H1 (cell line): ENCODE measurements at regions not wholly inside any gene's neighbourhood (a gene's known extent, or its start where the extent isn't known, plus 50 kb on each side); places are given as distances from the start of the nearest gene placed in this dataset.

Source experiments
- CTCF ChIA-PET: fragments of 300-600 bp; sonication (Branson Sonifier 250); formaldehyde crosslinking; loops from one replicate; lab custom pipeline; 2021; ENCODE audit not compliant: partially characterized antibody; lab: Charles Lee
- POLR2A ChIA-PET: fragments of 300-600 bp; sonication (Branson Sonifier 250); formaldehyde crosslinking; loops from one replicate; lab custom pipeline; 2021; ENCODE audit warnings: inconsistent platforms; ENCODE audit not compliant: partially characterized antibody; lab: Charles Lee
- DNase-seq, 2 experiments: peaks; one replicate each; pipeline versions ENCODE4 v3.0.0 to v3.0.0-alpha.2; 2010 to 2022; ENCODE audit warnings: low spot score in 2 of 2, low read depth in 1 of 2, mixed read lengths in 1 of 2
- FAIRE-seq: peaks from 2 replicates; lab custom pipeline; 2011; peaks lifted over from hg19 to GRCh38; lab: Jason Lieb, UNC
- H2AFZ ChIP-seq: 2 replicates; pipeline ENCODE4 v1.8.1; 2012; ENCODE audit warnings: low read length, inconsistent platforms
- H2AK5ac ChIP-seq: 2 replicates; pipeline ENCODE4 v1.6.1; 2013; ENCODE audit warnings: low read depth, low read length
- H2BK120ac ChIP-seq: replicated peaks from 2 replicates; pipeline ENCODE3; 2013; ENCODE audit warnings: low read depth, low read length, inconsistent platforms
- H2BK12ac ChIP-seq: 2 replicates; pipeline ENCODE4 v1.6.1; 2013; ENCODE audit warnings: low read depth, low read length
- H2BK15ac ChIP-seq: 2 replicates; pipeline ENCODE4 v1.6.1; 2013; ENCODE audit warnings: low read length
- H2BK20ac ChIP-seq: 2 replicates; pipeline ENCODE4 v1.6.1; 2013; ENCODE audit warnings: low read length
- H2BK5ac ChIP-seq: 2 replicates; pipeline ENCODE4 v1.6.1; 2013; ENCODE audit warnings: low read depth, low read length
- H3K14ac ChIP-seq: 2 replicates; pipeline ENCODE4 v1.6.1; 2013; ENCODE audit warnings: inconsistent platforms; ENCODE audit not compliant: insufficient read length
- H3K18ac ChIP-seq: 2 replicates; pipeline ENCODE4 v1.6.1; 2013; ENCODE audit warnings: low read length; ENCODE audit errors: extremely low read depth
- H3K23ac ChIP-seq: 2 replicates; pipeline ENCODE4 v1.6.1; 2013; ENCODE audit warnings: inconsistent platforms; ENCODE audit not compliant: insufficient read length
- H3K23me2 ChIP-seq: 2 replicates; pipeline ENCODE4 v1.6.1; 2013; ENCODE audit warnings: low read depth, low read length
- H3K27ac ChIP-seq: 2 replicates; pipeline ENCODE4 v1.6.1; 2011; ENCODE audit warnings: low read depth, low read length, inconsistent platforms
- H3K27me3 ChIP-seq, 4 experiments: replicated peaks in 1 of 4; 1 replicate in 1 of 4; 2 replicates in 3 of 4; pipeline versions ENCODE4 v1.6.1 to v1.8.1; 2011 to 2013; ENCODE audit warnings: low read length in 3 of 4, mild to moderate bottlenecking in 3 of 4, inconsistent platforms in 2 of 4, mixed read lengths in 2 of 4, moderate library complexity in 1 of 4; ENCODE audit not compliant: control insufficient read depth in 3 of 4, insufficient read depth in 3 of 4; ENCODE audit errors: extremely low read depth in 1 of 4
- H3K36me3 ChIP-seq, 4 experiments: 2 replicates each; pipeline versions ENCODE4 v1.6.1 to v1.8.1; 2011 to 2013; ENCODE audit warnings: mild to moderate bottlenecking in 4 of 4, low read length in 3 of 4, moderate library complexity in 2 of 4, control low read depth in 1 of 4, inconsistent platforms in 1 of 4; ENCODE audit not compliant: insufficient read depth in 4 of 4, control insufficient read depth in 2 of 4
- H3K4ac ChIP-seq: replicated peaks from 2 replicates; pipeline ENCODE3; 2013; ENCODE audit warnings: low read length, low read depth, mixed read lengths, inconsistent platforms; ENCODE audit not compliant: insufficient read length
- H3K4me1 ChIP-seq, 4 experiments: replicated peaks in 1 of 4; 1 replicate in 1 of 4; 2 replicates in 3 of 4; pipeline versions ENCODE4 v1.6.1 to v1.8.1; 2011 to 2013; ENCODE audit warnings: low read length in 3 of 4, inconsistent platforms in 2 of 4, mixed read lengths in 1 of 4; ENCODE audit not compliant: insufficient read depth in 4 of 4, control insufficient read depth in 3 of 4
- H3K4me2 ChIP-seq, 2 experiments: 2 replicates each; pipeline versions ENCODE4 v1.6.1 to v1.8.1; 2011 to 2013; ENCODE audit warnings: low read depth in 2 of 2, low read length in 2 of 2, control low read depth in 1 of 2, inconsistent platforms in 1 of 2, mild to moderate bottlenecking in 1 of 2; ENCODE audit not compliant: insufficient read depth in 1 of 2
- H3K4me3 ChIP-seq, 4 experiments: fragments of 200-600, 300-600 bp in 1 of 4; sonication (generic), shearing (Covaris generic), sonication (Bioruptor Twin) in 1 of 4; 2 replicates each; pipeline versions ENCODE4 v1.5.1 to v1.8.1; 2011 to 2016; ENCODE audit warnings: low read length in 4 of 4, low read depth in 3 of 4, control low read depth in 2 of 4, inconsistent platforms in 2 of 4, mild to moderate bottlenecking in 2 of 4, mixed read lengths in 1 of 4, moderate library complexity in 1 of 4; ENCODE audit not compliant: insufficient read depth in 2 of 4; ENCODE audit errors: extremely low read depth in 1 of 4
- H3K56ac ChIP-seq: replicated peaks from 2 replicates; pipeline ENCODE3; 2013; ENCODE audit warnings: low read depth, mild to moderate bottlenecking, mixed read lengths, low read length, inconsistent platforms; ENCODE audit not compliant: insufficient read length
- H3K79me1 ChIP-seq: 2 replicates; pipeline ENCODE4 v1.6.1; 2013; ENCODE audit warnings: low read depth, low read length, control low read depth
- H3K79me2 ChIP-seq, 2 experiments: 2 replicates each; pipeline versions ENCODE4 v1.6.1 to v1.8.1; 2012 to 2013; ENCODE audit warnings: low read length in 2 of 2, mild to moderate bottlenecking in 2 of 2, inconsistent platforms in 1 of 2; ENCODE audit not compliant: insufficient read depth in 2 of 2, control insufficient read depth in 1 of 2
- H3K9ac ChIP-seq, 4 experiments: replicated peaks in 1 of 4; 1 replicate in 1 of 4; 2 replicates in 3 of 4; pipeline versions ENCODE4 v1.6.1 to v1.8.1; 2011 to 2013; ENCODE audit warnings: low read depth in 3 of 4, low read length in 3 of 4, control low read depth in 2 of 4, mild to moderate bottlenecking in 2 of 4, moderate library complexity in 2 of 4, inconsistent platforms in 1 of 4; ENCODE audit errors: extremely low read depth in 1 of 4
- H3K9me3 ChIP-seq, 2 experiments: 2 replicates each; pipeline versions ENCODE4 v1.6.1 to v1.8.1; 2012 to 2013; ENCODE audit warnings: mild to moderate bottlenecking in 2 of 2, moderate library complexity in 2 of 2, control low read depth in 1 of 2, inconsistent platforms in 1 of 2, low read depth in 1 of 2, low read length in 1 of 2, mixed read lengths in 1 of 2; ENCODE audit not compliant: insufficient read depth in 2 of 2
- H4K20me1 ChIP-seq, 2 experiments: replicated peaks in 1 of 2; 2 replicates each; pipeline versions ENCODE3 to v1.8.1; 2011 to 2013; ENCODE audit warnings: inconsistent platforms in 2 of 2, low read length in 2 of 2, mild to moderate bottlenecking in 1 of 2; ENCODE audit not compliant: insufficient read depth in 2 of 2, control insufficient read depth in 1 of 2
- H4K5ac ChIP-seq: 2 replicates; pipeline ENCODE4 v1.6.1; 2013; ENCODE audit warnings: low read length, low read depth, mixed read lengths, inconsistent platforms; ENCODE audit not compliant: insufficient read length
- H4K8ac ChIP-seq: 2 replicates; pipeline ENCODE4 v1.8.0; 2013; ENCODE audit warnings: mild to moderate bottlenecking, moderate library complexity, low read length, inconsistent platforms; ENCODE audit not compliant: insufficient read depth; ENCODE audit errors: extremely low read depth
- H4K91ac ChIP-seq: replicated peaks from 2 replicates; pipeline ENCODE3; 2013; ENCODE audit warnings: low read length, mixed read lengths, inconsistent platforms; ENCODE audit not compliant: insufficient read length
- BRCA1 ChIP-seq: IDR thresholded peaks from 2 replicates; pipeline ENCODE4 v1.6.1; 2012; ENCODE audit warnings: low read depth, low read length, improper control_type of control experiment
- CREB1 ChIP-seq: IDR thresholded peaks from 2 replicates; pipeline ENCODE4 v1.6.1; 2012; ENCODE audit warnings: inconsistent platforms
- EGR1 ChIP-seq: IDR thresholded peaks from 2 replicates; pipeline ENCODE4 v1.6.1; 2011; ENCODE audit warnings: low read depth, low read length, borderline replicate concordance
- SP1 ChIP-seq: IDR thresholded peaks from 2 replicates; pipeline ENCODE4 v1.6.1; 2011; ENCODE audit warnings: low read depth, low read length
- SUZ12 ChIP-seq: fragments of 200-600 bp; sonication (generic); IDR thresholded peaks from 2 replicates; pipeline ENCODE4 v1.6.1; 2012; ENCODE audit warnings: mild to moderate bottlenecking, inconsistent platforms, low read length, moderate library complexity, mixed read lengths
- WGBS, 2 experiments: shearing (Covaris generic) in 1 of 2; methylation state at CpG; one replicate each; pipeline versions ENCODE4 v1.1.6 to v1.1.7; 2013 to 2015; ENCODE audit warnings: low lambda C conversion rate in 2 of 2, mixed read lengths in 2 of 2, inconsistent platforms in 1 of 2, low coverage in 1 of 2, missing lambda C conversion rate in 1 of 2; ENCODE audit not compliant: insufficient replicate concordance in 2 of 2, insufficient coverage in 1 of 2, insufficient read length in 1 of 2; ENCODE audit errors: extremely low coverage in 1 of 2, missing lambda C conversion rate in 1 of 2; 5-methylcytosine and 5-hydroxymethylcytosine counted together
- TF ChIP-seq, protein P1 (sequence below), 3 experiments: IDR thresholded peaks; 1 replicate in 2 of 3; 2 replicates in 1 of 3; pipeline versions ENCODE4 v1.5.1 to v1.6.1; 2011; ENCODE audit warnings: low read length in 3 of 3, mild to moderate bottlenecking in 3 of 3, inconsistent platforms in 2 of 3, low read depth in 1 of 3, moderate library complexity in 1 of 3; ENCODE audit not compliant: insufficient read depth in 1 of 3; ENCODE audit errors: control extremely low read depth in 1 of 3

DNA sequence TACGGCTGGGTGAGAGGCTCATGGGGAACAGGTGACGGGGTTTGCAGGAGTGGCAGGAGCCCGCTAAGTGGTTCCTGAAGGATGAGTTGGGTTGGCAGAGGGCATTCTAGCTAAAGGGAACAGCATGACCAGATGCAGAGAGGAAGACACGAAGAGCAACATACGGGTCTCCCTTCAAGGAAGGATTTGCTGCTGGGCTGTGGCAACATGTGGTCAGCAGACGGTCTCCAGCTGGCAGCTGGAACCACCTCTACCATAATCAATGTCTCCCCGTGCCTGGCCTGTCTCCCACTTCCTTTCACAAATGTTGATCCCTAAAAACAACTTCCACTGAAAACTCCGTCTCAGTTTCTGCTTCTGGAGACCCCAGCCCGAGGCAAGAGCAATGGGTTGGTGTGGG, 80.6 kb upstream of the SULF2 start:
- ChIA-PET POLR2A (no interaction called here), CTCF (interaction anchor here (1.2 kb wide), 1 partner anchor 204 kb away, joined by 3 read pairs; no protein-coding TSS in a partner anchor)
- H4K20me1 ChIP-seq, result no peaks in the 10 kb centered on the region
- no peak overlapping the region for H2BK120ac ChIP-seq
- no peaks in the 10 kb centered on the region for H3K9me3 ChIP-seq
- 89% methylated on average over 9 of the region's 9 CpGs; no CpG with 5 or more reads in 1 of the 2 experiments for WGBS, 2 experiments
- no peak for DNase-seq
- no peaks in the 10 kb centered on the region for H3K36me3 ChIP-seq
- H4K8ac ChIP-seq, result no peak overlapping the region
- H3K4me3 ChIP-seq, result no peak overlapping the region
- no peak overlapping the region for H3K9ac ChIP-seq
- no peak for FAIRE-seq
- no peak overlapping the region for H2AFZ ChIP-seq
- no peaks in the 10 kb centered on the region; a peak in 1 of 7 replicates for H3K4me1 ChIP-seq
- H3K79me2 ChIP-seq, result no peaks in the 10 kb centered on the region
- H3K27me3 ChIP-seq, result no peaks in the 10 kb centered on the region
- no peak overlapping the region for H4K91ac ChIP-seq
- TF ChIP-seq BRCA1 (no peak), SUZ12 (no peak), SP1 (no peak), CREB1 (no peak), EGR1 (no peak)
- TF ChIP-seq, protein P1, sequence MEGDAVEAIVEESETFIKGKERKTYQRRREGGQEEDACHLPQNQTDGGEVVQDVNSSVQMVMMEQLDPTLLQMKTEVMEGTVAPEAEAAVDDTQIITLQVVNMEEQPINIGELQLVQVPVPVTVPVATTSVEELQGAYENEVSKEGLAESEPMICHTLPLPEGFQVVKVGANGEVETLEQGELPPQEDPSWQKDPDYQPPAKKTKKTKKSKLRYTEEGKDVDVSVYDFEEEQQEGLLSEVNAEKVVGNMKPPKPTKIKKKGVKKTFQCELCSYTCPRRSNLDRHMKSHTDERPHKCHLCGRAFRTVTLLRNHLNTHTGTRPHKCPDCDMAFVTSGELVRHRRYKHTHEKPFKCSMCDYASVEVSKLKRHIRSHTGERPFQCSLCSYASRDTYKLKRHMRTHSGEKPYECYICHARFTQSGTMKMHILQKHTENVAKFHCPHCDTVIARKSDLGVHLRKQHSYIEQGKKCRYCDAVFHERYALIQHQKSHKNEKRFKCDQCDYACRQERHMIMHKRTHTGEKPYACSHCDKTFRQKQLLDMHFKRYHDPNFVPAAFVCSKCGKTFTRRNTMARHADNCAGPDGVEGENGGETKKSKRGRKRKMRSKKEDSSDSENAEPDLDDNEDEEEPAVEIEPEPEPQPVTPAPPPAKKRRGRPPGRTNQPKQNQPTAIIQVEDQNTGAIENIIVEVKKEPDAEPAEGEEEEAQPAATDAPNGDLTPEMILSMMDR (IDR thresholded peaks at IDR 0.05; ENCODE audit: control extremely low read depth in 1 of 3, insufficient read depth in 1 of 3, low read depth in 1 of 3, low read length in 3 of 3), result no peak
- H2BK20ac ChIP-seq, result no peak overlapping the region
- H3K23ac ChIP-seq, result no peak overlapping the region
- H3K14ac ChIP-seq, result no peak overlapping the region
- no peak overlapping the region for H3K56ac ChIP-seq
- no peak overlapping the region for H3K27ac ChIP-seq
- H3K4ac ChIP-seq, result no peak overlapping the region
- H2BK12ac ChIP-seq, result no peak overlapping the region
- H2BK5ac ChIP-seq, result no peak overlapping the region
- no peak overlapping the region for H4K5ac ChIP-seq
- no peaks in the 10 kb centered on the region for H3K23me2 ChIP-seq
- no peaks in the 10 kb centered on the region for H3K79me1 ChIP-seq
- no peak overlapping the region for H2BK15ac ChIP-seq
- H3K4me2 ChIP-seq, result no peak overlapping the region
- H3K18ac ChIP-seq, result no peak overlapping the region
- H2AK5ac ChIP-seq, result no peak overlapping the region
